ENCODE measurements at regions not wholly inside any gene's neighbourhood (a gene's known extent, or its start where the extent isn't known, plus 50 kb on each side); places are given as distances from the start of the nearest gene placed in this dataset.

DNA sequence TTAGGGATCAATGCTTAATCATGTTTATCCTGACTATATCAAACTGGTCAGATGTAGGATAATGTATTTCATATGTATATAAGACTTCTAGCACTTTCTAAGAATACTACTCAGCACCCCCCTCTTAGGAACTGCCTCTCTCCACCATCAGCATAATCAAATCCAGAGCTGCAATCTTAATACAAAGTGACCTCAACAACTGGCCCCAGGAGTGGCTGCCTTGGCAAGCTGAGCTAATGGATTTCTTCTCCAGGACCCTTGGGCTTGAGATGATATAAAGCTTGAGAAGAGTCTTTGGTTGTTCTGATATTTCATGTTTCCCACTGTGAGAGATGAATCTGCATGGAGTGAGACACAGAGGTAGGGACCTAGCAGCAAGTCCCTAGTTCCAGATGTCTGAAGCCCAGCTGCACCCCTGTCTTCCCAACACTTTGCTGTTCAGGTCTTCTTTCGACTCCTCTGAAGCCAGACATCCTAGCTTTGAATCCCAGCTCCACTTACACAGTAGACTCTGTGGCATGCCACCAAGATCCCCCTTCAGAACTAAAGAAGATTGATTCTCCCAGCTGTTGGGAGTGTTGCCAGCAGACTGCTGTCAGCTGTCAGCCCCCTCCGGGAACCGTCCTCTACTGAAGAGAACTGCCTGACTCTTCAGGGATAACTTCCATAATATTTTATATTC, 309.3 kb upstream of the UBE2E2 start:
- TF ChIP-seq RARB (CRISPR knock-in tag; IDR thresholded peaks at IDR 0.05) (no peak), ZFP30 (CRISPR knock-in tag; IDR thresholded peaks at IDR 0.05) (no peak), ZNF565 (CRISPR knock-in tag; conservative IDR thresholded peaks at IDR 0.05; ENCODE audit: low read depth) (no peak), ESRRG (CRISPR knock-in tag; IDR thresholded peaks at IDR 0.05) (no peak), TCF4 (CRISPR knock-in tag; IDR thresholded peaks at IDR 0.05; ENCODE audit: borderline replicate concordance) (no peak)
- TF ChIP-seq, protein P1, sequence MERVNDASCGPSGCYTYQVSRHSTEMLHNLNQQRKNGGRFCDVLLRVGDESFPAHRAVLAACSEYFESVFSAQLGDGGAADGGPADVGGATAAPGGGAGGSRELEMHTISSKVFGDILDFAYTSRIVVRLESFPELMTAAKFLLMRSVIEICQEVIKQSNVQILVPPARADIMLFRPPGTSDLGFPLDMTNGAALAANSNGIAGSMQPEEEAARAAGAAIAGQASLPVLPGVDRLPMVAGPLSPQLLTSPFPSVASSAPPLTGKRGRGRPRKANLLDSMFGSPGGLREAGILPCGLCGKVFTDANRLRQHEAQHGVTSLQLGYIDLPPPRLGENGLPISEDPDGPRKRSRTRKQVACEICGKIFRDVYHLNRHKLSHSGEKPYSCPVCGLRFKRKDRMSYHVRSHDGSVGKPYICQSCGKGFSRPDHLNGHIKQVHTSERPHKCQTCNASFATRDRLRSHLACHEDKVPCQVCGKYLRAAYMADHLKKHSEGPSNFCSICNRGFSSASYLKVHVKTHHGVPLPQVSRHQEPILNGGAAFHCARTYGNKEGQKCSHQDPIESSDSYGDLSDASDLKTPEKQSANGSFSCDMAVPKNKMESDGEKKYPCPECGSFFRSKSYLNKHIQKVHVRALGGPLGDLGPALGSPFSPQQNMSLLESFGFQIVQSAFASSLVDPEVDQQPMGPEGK (CRISPR knock-in tag; IDR thresholded peaks at IDR 0.05; ENCODE audit: borderline replicate concordance), result no peak
- TF ChIP-seq, protein P2, sequence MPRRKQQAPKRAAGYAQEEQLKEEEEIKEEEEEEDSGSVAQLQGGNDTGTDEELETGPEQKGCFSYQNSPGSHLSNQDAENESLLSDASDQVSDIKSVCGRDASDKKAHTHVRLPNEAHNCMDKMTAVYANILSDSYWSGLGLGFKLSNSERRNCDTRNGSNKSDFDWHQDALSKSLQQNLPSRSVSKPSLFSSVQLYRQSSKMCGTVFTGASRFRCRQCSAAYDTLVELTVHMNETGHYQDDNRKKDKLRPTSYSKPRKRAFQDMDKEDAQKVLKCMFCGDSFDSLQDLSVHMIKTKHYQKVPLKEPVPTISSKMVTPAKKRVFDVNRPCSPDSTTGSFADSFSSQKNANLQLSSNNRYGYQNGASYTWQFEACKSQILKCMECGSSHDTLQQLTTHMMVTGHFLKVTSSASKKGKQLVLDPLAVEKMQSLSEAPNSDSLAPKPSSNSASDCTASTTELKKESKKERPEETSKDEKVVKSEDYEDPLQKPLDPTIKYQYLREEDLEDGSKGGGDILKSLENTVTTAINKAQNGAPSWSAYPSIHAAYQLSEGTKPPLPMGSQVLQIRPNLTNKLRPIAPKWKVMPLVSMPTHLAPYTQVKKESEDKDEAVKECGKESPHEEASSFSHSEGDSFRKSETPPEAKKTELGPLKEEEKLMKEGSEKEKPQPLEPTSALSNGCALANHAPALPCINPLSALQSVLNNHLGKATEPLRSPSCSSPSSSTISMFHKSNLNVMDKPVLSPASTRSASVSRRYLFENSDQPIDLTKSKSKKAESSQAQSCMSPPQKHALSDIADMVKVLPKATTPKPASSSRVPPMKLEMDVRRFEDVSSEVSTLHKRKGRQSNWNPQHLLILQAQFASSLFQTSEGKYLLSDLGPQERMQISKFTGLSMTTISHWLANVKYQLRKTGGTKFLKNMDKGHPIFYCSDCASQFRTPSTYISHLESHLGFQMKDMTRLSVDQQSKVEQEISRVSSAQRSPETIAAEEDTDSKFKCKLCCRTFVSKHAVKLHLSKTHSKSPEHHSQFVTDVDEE (CRISPR knock-in tag; IDR thresholded peaks at IDR 0.05), result no peak

Data from SK-N-SH treated with all-trans-retinoic acid at 6 μM for 48 hours (cell line).